SK-N-MC (cell line): ENCODE measurements at regions not wholly inside any gene's neighbourhood (a gene's known extent, or its start where the extent isn't known, plus 50 kb on each side); places are given as distances from the start of the nearest gene placed in this dataset.

ENCODE experiments used
- EZH2 ChIP-seq: fragments of 200-600 bp; sonication (generic); IDR thresholded peaks from one replicate; pipeline ENCODE4 v1.6.1; 2017; ENCODE audit warnings: antibody characterized with exemption
- FOXP2 ChIP-seq: optimal IDR thresholded peaks from 2 replicates; pipeline ENCODE3; 2011; ENCODE audit warnings: mild to moderate bottlenecking, moderate library complexity; ENCODE audit not compliant: insufficient read depth; ENCODE audit errors: extremely low read length, control extremely low read depth
- POLR2AphosphoS5 ChIP-seq: IDR thresholded peaks from 2 replicates; pipeline ENCODE4 v1.6.1; 2012; ENCODE audit warnings: mild to moderate bottlenecking, low read depth, low read length, borderline replicate concordance

DNA sequence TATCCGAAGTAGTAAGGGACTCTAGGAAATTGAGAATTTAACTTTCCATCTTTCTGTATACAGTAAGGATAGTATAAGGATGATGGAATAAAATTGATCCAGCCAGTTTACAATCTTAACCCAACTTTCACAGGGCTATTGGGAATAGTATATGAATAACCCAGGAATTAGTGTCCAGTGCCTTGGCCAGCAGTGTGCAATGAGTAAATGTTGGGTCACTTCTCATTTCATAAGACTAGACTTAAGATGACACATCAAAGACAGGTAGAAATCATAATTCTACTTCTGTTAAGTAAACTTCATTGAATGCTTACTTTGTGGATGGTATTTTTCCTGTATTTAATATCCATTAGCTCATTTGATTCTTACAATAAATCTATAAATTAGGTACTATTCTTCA is 949.6 kb upstream of the GOT2 start:
- TF ChIP-seq POLR2AphosphoS5 (no peak), EZH2 (no peak), FOXP2 (no peak)
